GM12874 (cell line): ENCODE measurements at regions not wholly inside any gene's neighbourhood (a gene's known extent, or its start where the extent isn't known, plus 50 kb on each side); places are given as distances from the start of the nearest gene placed in this dataset.

ENCODE experiments used
- CTCF ChIP-seq: IDR thresholded peaks from 2 replicates; pipeline ENCODE4 v1.5.1; 2011; ENCODE audit warnings: low read depth, mild to moderate bottlenecking, control low read depth, low read length, moderate library complexity; ENCODE audit not compliant: insufficient read depth

- TF ChIP-seq CTCF = no peak
Measured at GRCh38 chr7:113825832-113826231, 93.0 kb downstream of the PPP1R3A start.

- TF ChIP-seq CTCF = no peak
Measured at GRCh38 chr7:113824117-113824823, 94.5 kb downstream of the PPP1R3A start.

DNA sequence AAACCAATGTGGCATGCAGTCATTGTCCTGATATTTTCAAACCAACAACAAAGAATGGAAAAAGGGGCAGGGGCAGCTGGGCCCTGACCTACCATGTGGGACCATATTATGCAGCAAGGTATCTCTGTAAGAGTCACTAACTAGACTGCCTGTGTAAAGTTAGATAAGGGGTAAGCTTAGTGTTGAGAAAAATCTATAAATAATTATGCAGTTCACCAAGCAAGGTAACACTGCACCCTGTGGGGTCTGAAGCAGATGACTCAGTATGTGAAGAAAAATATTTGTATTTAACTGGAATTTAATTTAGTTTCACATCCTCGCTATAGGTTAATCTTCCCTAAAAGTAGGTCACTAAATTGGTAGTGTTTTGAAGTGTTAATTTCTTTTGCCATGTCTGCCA, 99.3 kb downstream of the PPP1R3A start:
- TF ChIP-seq CTCF = no peak

- no peak for TF ChIP-seq CTCF
Measured at GRCh38 chr7:113816639-113817038, 102.2 kb downstream of the PPP1R3A start.

DNA sequence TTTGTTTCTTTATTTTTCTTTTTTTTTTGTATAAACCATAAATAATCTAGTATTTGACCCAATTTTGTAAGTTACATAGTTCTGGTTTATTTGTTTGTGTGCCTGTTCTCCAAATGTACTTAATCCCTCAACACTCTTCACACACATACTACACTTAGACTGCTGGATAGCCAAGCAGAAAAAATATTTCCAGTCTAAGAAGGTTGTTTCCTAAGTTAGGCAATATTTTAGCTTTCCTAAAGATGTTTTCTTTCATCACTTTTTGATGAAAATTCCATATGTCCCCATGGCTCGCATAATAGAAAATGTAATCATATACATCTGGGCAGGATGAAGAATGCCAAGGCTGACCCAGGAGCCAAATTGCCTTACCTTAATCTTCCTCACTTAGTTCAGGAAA, 105.3 kb downstream of the PPP1R3A start:
- TF ChIP-seq CTCF = no peak

- TF ChIP-seq CTCF = no peak
Measured at GRCh38 chr7:113812591-113813255, 106.1 kb downstream of the PPP1R3A start.

- no peak for TF ChIP-seq CTCF
Measured at GRCh38 chr7:113810080-113810744, 108.6 kb downstream of the PPP1R3A start.
